CD4-positive, alpha-beta T cell treated with Interferon gamma for 1 hour (primary cell): ENCODE measurements at regions not wholly inside any gene's neighbourhood (a gene's known extent, or its start where the extent isn't known, plus 50 kb on each side); places are given as distances from the start of the nearest gene placed in this dataset.
"Not testable (repeated sequence)": the region's sequence is repeated elsewhere in the genome, so short reads cannot be mapped to it uniquely, and the experiment has no call there.

Experiments
- DNase-seq: peaks from one replicate; pipeline ENCODE4 v3.0.0-alpha.2; 2020

- DNase-seq, result no peak
Measured at GRCh38 chr2:75432761-75433361, 127.9 kb downstream of the EVA1A start.

- DNase-seq, result no peak
Measured at GRCh38 chr2:75431763-75432162, 129.0 kb downstream of the EVA1A start.

DNA sequence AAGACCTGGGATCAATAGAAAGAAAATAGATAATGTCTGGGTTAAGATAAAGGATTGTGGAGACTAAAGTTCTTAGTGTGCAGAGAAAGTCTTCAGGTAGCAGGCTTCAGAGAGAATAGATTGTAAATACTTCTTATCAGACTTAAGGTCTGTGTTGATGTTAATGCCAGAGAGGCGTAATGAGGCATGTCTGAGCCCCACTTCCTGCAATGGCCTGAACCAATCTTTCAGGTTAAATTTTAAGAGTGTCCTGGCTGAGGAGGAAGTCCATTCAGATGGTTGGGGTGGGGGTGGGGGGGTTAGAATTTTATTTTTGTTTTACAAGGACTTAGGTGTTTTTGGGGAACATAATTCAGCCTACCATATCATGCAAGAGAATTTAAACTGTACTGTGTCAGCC lies 129.5 kb downstream of the EVA1A start:
- DNase-seq, result no peak

DNA sequence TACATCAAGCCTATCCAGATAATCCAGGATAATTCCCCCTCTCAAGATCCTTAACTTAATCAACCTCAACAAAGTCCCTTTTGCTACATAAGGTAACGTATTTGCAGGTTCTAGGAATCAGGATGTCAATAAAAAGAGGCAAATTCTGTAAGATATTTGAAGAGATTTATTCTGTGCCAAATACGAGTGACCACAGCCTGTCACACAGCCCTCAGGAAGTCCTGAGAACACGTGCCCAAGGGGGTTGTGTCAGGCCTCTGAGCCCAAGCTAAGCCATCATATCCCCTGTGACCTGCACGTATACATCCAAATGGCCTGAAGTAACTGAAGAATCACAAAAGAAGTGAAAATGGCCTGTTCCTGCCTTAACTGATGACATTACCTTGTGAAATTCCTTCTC lies 130.3 kb downstream of the EVA1A start:
- not testable (repeated sequence) for DNase-seq

DNA sequence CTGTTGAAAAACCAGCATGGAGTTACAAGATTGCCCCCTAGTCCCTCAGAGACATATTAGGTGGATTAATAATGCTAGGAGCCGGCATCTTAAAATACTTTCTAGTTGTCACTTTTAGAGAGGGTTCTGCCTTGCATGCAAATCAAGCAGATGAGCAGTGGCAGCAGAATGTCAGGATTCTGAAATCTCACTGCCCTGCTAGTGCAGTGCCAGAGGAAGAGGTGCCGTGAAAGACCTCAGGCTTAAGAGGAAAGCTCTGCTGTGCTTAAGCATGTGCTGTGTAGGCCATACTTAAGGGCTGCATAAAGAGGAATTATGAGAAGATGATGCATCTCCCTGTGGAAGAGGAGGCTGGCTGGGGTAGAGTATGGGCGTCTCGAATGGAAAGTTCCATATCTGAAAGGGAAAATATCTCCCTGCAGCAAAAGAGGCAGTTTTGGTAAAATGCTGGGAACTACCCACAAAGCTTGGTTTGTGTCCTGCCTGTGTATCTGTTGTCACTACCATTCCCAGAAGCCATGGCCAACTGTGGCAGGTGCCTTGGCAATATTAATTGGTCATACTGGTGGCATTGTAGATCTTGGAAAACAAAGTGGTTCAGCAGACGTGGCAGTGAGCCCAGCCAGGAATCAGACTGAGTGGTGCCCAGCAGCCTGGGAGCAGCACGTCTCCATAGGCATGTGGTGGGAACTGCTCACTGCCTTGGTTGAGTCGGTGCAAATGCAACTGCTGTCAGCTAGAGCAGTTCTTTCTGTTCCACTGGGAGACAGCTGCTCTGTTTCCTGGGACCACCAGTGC lies 131.9 kb downstream of the EVA1A start:
- no peak for DNase-seq

- no peak for DNase-seq
Measured at GRCh38 chr2:75428060-75428459, 132.7 kb downstream of the EVA1A start.

DNA sequence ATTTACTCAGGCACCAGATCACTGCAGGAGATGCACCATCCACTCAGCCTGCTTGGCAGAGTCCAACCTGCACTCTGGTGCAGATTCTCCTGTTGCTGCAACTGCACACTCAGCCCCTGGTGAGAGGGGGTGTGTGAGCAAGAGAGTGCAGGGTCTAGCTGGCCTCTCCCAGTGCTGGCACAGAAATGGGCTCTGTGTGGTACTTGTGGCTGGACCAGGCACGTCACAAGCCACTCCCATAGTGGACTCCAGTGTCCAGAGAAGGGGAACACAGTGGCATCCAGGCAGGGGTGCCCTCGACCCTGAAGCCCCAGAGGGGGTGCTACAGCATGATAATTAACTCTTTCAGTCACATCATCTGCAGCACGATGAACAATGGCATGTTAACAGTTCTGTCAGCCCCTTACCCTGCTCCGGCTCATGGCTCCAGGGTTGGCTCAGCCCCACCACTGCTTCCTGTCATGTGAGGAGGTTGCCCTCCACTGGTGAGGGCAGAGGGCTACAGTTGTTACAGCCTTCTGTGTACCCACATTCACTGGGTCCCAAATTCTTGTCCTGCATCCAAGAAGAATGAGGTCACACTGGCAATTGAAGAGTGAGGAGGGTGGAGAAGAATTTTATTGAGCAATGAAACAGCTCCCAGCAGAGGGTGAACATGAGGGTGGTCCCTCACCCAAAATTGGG lies 135.7 kb downstream of the EVA1A start:
- no peak for DNase-seq

- no peak for DNase-seq
Measured at GRCh38 chr2:75421986-75422385, 138.8 kb downstream of the EVA1A start.

GRCh38 chr2:75416420-75417342 lies 144.1 kb downstream of the EVA1A start:
- no peak for DNase-seq

DNA sequence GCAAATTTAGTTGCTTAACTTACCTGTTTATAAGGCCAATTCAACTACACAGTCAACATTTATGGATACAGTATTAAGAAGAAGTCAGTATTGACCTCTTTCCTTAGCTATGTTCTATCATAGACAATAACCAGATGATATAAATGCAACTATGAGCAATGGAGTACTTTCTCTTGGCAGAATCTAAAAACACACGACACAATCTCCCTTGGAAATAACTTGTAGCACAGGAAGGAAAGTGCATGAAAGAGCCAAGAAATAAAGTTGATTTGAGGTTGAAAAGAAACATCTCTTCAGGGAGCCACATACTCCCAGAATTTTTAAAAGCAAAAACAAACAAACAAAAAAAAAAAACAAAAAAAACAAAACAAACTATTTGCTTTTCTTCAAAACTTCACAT lies 145.0 kb downstream of the EVA1A start:
- no peak for DNase-seq

DNA sequence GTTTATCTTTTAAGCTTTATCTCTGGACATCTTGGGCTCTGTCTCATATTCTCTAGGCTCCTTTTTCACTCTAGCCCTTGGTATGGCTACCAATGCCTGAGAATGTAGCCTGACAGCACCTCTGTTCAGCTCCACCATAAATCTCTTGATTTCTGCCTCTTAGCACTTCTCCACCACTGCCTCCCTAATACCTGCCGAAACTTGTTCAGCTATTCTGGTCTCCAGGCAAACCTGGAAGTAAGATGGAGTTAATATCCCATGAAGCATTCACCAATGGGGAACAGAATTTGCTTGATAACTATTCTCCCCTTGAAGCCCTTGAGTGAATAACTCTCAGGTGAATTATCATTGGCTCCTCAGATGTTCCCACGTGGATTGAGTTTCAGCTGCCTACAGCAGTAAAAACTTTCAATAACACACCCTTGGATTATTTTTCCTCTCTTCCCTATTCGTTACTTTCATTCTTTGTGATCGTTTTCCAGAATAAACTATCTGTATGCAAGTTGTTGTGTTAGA lies 145.6 kb downstream of the EVA1A start:
- DNase-seq, result no peak

GRCh38 chr2:75411574-75411973 lies 149.2 kb downstream of the EVA1A start:
- no peak for DNase-seq

DNA sequence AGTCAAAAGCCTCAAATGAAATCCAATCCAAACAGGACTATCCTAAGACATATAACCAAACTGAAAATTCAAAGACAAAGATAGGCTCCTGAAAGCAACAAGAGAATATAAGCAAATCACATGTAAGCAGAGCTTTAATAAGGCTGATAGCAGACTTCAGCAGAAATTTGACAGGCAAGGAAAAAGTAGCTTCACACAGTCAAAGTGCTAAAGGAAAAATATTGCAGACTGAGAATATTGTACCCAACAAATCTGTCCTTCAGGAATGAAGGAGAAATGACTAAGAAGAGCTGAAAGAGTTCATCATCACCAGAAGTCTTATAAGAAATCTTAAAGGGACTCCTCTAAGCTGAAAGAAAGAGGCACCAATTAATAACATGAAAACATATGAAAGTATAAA lies 150.0 kb downstream of the EVA1A start:
- no peak for DNase-seq

GRCh38 chr2:75408771-75409170 lies 152.0 kb downstream of the EVA1A start:
- no peak for DNase-seq

DNA sequence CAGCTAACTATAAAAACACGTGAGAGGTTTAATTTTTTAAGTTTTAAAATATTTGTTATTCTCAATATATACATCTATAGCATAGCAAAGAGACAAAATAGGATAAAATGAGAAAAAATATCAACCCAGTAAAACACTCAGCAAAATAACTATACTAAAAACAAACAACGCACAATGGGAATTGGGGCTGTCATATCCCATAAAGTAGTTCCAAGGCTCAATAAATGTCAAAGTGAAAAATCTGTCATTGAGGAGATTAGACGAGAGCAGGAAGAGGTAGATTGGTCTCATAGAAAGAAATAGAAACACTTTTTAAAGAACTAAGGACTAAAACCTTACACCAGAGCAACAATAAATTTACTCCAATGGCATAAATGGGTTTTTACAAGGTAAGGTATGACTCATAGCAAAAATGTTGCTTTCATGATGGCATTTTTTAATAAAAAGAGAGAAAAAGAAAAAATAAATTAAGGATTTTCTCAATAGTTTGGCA lies 153.7 kb downstream of the EVA1A start:
- no peak for DNase-seq

DNA sequence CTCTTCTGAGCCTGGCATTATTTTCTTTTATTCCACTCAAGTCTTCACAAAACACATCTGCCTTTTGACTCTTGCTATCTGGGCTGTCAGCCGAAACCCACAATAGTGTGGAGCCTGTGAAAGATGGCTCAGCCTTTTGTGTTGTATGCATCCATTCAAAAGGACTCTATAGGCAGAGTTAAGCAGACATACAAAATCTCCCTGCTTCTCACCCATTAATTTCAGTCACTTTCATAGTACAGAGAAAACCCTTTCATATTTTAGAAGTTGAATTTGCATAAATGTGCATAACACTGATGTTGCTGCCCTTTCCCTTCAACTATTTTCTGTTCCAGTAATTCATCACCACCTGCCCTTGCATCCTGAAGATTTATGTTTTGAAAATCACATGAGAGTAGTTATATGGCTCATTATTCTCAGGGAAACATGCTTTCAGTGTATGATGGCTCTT lies 154.6 kb downstream of the EVA1A start:
- no peak for DNase-seq

GRCh38 chr2:75405000-75405399 lies 155.7 kb downstream of the EVA1A start:
- no peak for DNase-seq

- DNase-seq, result no peak
Measured at GRCh38 chr2:75403991-75404428, 156.7 kb downstream of the EVA1A start.

- DNase-seq, result no peak
Measured at GRCh38 chr2:75396314-75396713, 164.4 kb downstream of the EVA1A start.

DNA sequence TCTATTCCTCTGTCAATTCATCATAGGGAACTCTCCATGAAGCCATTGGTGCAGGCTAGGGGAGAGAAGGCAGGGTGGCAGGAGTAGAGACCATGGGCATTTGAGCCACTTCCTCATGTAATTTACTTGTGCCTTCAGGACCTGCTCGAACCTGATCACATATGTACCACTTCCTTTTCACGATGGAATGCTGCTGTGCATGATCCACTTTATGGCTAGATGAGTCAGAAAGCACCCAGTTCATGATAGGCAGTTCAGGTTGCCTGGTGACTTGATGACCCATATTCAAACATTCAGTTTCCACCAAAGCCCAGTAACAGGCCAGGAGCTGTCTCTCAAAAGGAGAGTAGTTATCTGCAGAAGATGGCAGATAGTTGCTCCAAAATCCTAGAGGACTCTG lies 166.0 kb downstream of the EVA1A start:
- not testable (repeated sequence) for DNase-seq

GRCh38 chr2:75390169-75390568 lies 170.6 kb downstream of the EVA1A start:
- no peak for DNase-seq

DNA sequence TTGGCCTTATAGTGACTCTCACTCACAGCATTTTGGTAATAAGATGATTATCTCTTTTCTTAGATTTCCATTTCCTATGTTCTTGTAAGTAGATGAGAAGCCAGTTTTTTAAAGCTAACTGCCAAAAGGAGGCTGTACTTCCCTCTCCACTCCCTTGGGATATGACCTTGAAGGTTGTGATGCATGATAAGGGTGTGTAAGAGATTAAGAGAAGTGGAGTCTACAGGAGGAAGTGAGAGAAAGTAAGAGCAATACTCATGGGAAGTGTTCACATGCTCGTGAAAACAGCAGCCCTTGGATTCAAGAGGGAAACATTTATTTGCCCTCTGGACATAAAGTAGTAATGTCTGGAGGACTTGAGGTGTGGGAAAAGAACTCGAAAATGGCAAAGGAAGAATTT lies 171.5 kb downstream of the EVA1A start:
- no peak for DNase-seq
